ENCODE measurements at regions not wholly inside any gene's neighbourhood (a gene's known extent, or its start where the extent isn't known, plus 50 kb on each side); places are given as distances from the start of the nearest gene placed in this dataset.

GRCh38 chr15:20295238-20295811, 246.3 kb downstream of the GOLGA6L6 start:
- no peak for TF ChIP-seq EZH2 (IDR thresholded peaks at IDR 0.05; ENCODE audit: low read depth)
- no peak for TF ChIP-seq CTCF (conservative IDR thresholded peaks at IDR 0.05)
